SK-N-SH (cell line): ENCODE measurements at regions not wholly inside any gene's neighbourhood (a gene's known extent, or its start where the extent isn't known, plus 50 kb on each side); places are given as distances from the start of the nearest gene placed in this dataset.

Source experiments
- CTCF ChIA-PET: fragments of 300-600, 350-600 bp; formaldehyde crosslinking; extraction: SDS; loops from one replicate; lab custom pipeline; 2021; lab: Yijun Ruan, JAX
- POLR2A ChIA-PET: fragments of 350-600 bp; sonication (Branson Sonifier 250); formaldehyde crosslinking; extraction: SDS; loops from one replicate; lab custom pipeline; 2020; ENCODE audit warnings: antibody characterized with exemption, inconsistent platforms; lab: Yijun Ruan, JAX
- DNase-seq: peaks from one replicate; pipeline ENCODE4 v3.0.0; 2012
- H2AFZ ChIP-seq: fragments of 200-600 bp; sonication (generic); 2 replicates; pipeline ENCODE4 v1.8.1; 2016; ENCODE audit warnings: antibody characterized with exemption, mild to moderate bottlenecking, low read depth
- H3F3A ChIP-seq: fragments of 200-600 bp; sonication (generic); replicated peaks from 2 replicates; pipeline ENCODE3; 2016; ENCODE audit warnings: antibody characterized with exemption, mild to moderate bottlenecking; ENCODE audit not compliant: insufficient read depth
- H3K27ac ChIP-seq, 2 experiments: fragments of 200-500 bp in 1 of 2; fragments of 200-600 bp in 1 of 2; sonication (Bioruptor generic) in 1 of 2; sonication (generic), shearing (Covaris generic) in 1 of 2; 2 replicates each; pipeline versions ENCODE4 v1.5.1 to v1.6.1; 2014 to 2016; ENCODE audit warnings: low read depth in 2 of 2, inconsistent platforms in 1 of 2, low read length in 1 of 2, mild to moderate bottlenecking in 1 of 2, mixed read lengths in 1 of 2
- H3K27me3 ChIP-seq: fragments of 200-600 bp; sonication (generic), shearing (Covaris generic); 2 replicates; pipeline ENCODE4 v1.6.1; 2016; ENCODE audit warnings: mixed run types; ENCODE audit not compliant: insufficient read depth
- H3K36me3 ChIP-seq, 2 experiments: fragments of 200-500 bp in 1 of 2; fragments of 200-600 bp in 1 of 2; sonication (Bioruptor generic) in 1 of 2; sonication (generic) in 1 of 2; replicated peaks in 1 of 2; 2 replicates each; pipeline versions ENCODE3 to v1.5.1; 2014 to 2016; ENCODE audit warnings: low read length in 1 of 2, mild to moderate bottlenecking in 1 of 2; ENCODE audit not compliant: insufficient read depth in 2 of 2, control insufficient read depth in 1 of 2
- H3K4me1 ChIP-seq, 2 experiments: fragments of 200-500 bp in 1 of 2; fragments of 200-600 bp in 1 of 2; sonication (Bioruptor generic) in 1 of 2; sonication (generic), shearing (Covaris generic) in 1 of 2; 2 replicates each; pipeline versions ENCODE4 v1.5.1 to v1.6.1; 2014 to 2016; ENCODE audit warnings: low read depth in 1 of 2, low read length in 1 of 2, mixed run types in 1 of 2; ENCODE audit not compliant: insufficient read depth in 2 of 2, control insufficient read depth in 1 of 2
- H3K4me2 ChIP-seq: fragments of 200-600 bp; sonication (generic), shearing (Covaris generic); 2 replicates; pipeline ENCODE4 v1.6.1; 2017; ENCODE audit warnings: mixed run types
- H3K4me3 ChIP-seq, 2 experiments: fragments of 200-500 bp in 1 of 2; fragments of 200-600 bp in 1 of 2; sonication (Bioruptor generic) in 1 of 2; sonication (generic), shearing (Covaris generic) in 1 of 2; 2 replicates each; pipeline versions ENCODE4 v1.5.1 to v1.8.1; 2014 to 2016; ENCODE audit warnings: low read depth in 2 of 2, inconsistent platforms in 1 of 2, low read length in 1 of 2, mild to moderate bottlenecking in 1 of 2, mixed read lengths in 1 of 2, moderate library complexity in 1 of 2
- H3K79me2 ChIP-seq: fragments of 200-600 bp; sonication (generic); 2 replicates; pipeline ENCODE4 v1.8.1; 2017; ENCODE audit warnings: mild to moderate bottlenecking; ENCODE audit not compliant: insufficient read depth
- H3K9ac ChIP-seq: fragments of 200-600 bp; sonication (generic); 2 replicates; pipeline ENCODE4 v1.6.1; 2017; ENCODE audit warnings: mixed run types
- H3K9me2 ChIP-seq: fragments of 200-600 bp; sonication (generic); 2 replicates; pipeline ENCODE4 v1.6.1; 2017; ENCODE audit warnings: mixed run types
- H3K9me3 ChIP-seq: fragments of 200-600 bp; sonication (generic); 2 replicates; pipeline ENCODE4 v1.6.1; 2017; ENCODE audit warnings: mixed run types, mild to moderate bottlenecking, moderate library complexity
- H4K20me1 ChIP-seq: fragments of 200-600 bp; sonication (generic); 2 replicates; pipeline ENCODE4 v1.6.1; 2017; ENCODE audit warnings: mild to moderate bottlenecking, mixed run types; ENCODE audit not compliant: insufficient read depth
- ELF1 ChIP-seq: IDR thresholded peaks from 2 replicates; pipeline ENCODE4 v1.4.0; 2012
- FOSL2 ChIP-seq: IDR thresholded peaks from 2 replicates; pipeline ENCODE4 v1.4.0; 2012; ENCODE audit warnings: low read depth, mild to moderate bottlenecking, moderate library complexity, borderline replicate concordance
- GABPA ChIP-seq: IDR thresholded peaks from 2 replicates; pipeline ENCODE4 v1.4.0; 2012; ENCODE audit warnings: low read depth, mild to moderate bottlenecking
- MXI1 ChIP-seq: IDR thresholded peaks from 2 replicates; pipeline ENCODE4 v1.6.1; 2012; ENCODE audit warnings: mild to moderate bottlenecking, low read depth, low read length, improper control_type of control experiment
- NFIC ChIP-seq: IDR thresholded peaks from 2 replicates; pipeline ENCODE4 v1.4.0; 2012; ENCODE audit warnings: borderline replicate concordance
- PBX3 ChIP-seq: IDR thresholded peaks from 2 replicates; pipeline ENCODE4; 2012
- POLR2AphosphoS5 ChIP-seq: IDR thresholded peaks from 2 replicates; pipeline ENCODE4 v1.6.1; 2012; ENCODE audit warnings: low read depth, low read length
- SIN3A ChIP-seq: IDR thresholded peaks from 2 replicates; pipeline ENCODE4 v1.6.1; 2012; ENCODE audit warnings: low read depth, mild to moderate bottlenecking, low read length, moderate library complexity, borderline replicate concordance
- SMC3 ChIP-seq: IDR thresholded peaks from 2 replicates; pipeline ENCODE4 v1.6.1; 2012; ENCODE audit warnings: low read depth, low read length, improper control_type of control experiment
- TEAD4 ChIP-seq: IDR thresholded peaks from 2 replicates; pipeline ENCODE4 v1.4.0; 2012; ENCODE audit warnings: mild to moderate bottlenecking, borderline replicate concordance; ENCODE audit not compliant: insufficient read depth
- WGBS: methylation state at CpG from one replicate; pipeline ENCODE4 v1.1.6; 2017; ENCODE audit warnings: low lambda C conversion rate; 5-methylcytosine and 5-hydroxymethylcytosine counted together
- TF ChIP-seq, protein P1 (sequence below): IDR thresholded peaks from 2 replicates; pipeline ENCODE4 v1.4.0; 2012; ENCODE audit warnings: low read depth
- TF ChIP-seq, protein P2 (sequence below): IDR thresholded peaks from 2 replicates; pipeline ENCODE4 v1.4.0; 2012; ENCODE audit warnings: low read depth, borderline replicate concordance
- TF ChIP-seq, protein P3 (sequence below): fragments of 150-350 bp; IDR thresholded peaks from 2 replicates; pipeline ENCODE4 v1.6.1; 2017; ENCODE audit warnings: antibody characterized with exemption, low read length, low read depth, borderline replicate concordance
- TF ChIP-seq, protein P4 (sequence below): IDR thresholded peaks from 2 replicates; pipeline ENCODE4 v1.4.0; 2012; ENCODE audit warnings: low read depth, borderline replicate concordance

- TF ChIP-seq FOSL2 (no peak), NFIC (no peak), MXI1 (no peak), POLR2AphosphoS5 (no peak), SIN3A (no peak), SMC3 (no peak), GABPA (no peak), TEAD4 (no peak)
- TF ChIP-seq, protein P1, sequence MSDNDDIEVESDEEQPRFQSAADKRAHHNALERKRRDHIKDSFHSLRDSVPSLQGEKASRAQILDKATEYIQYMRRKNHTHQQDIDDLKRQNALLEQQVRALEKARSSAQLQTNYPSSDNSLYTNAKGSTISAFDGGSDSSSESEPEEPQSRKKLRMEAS: no peak
- TF ChIP-seq, protein P2, sequence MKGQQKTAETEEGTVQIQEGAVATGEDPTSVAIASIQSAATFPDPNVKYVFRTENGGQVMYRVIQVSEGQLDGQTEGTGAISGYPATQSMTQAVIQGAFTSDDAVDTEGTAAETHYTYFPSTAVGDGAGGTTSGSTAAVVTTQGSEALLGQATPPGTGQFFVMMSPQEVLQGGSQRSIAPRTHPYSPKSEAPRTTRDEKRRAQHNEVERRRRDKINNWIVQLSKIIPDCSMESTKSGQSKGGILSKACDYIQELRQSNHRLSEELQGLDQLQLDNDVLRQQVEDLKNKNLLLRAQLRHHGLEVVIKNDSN: no peak
- TF ChIP-seq, protein P3, sequence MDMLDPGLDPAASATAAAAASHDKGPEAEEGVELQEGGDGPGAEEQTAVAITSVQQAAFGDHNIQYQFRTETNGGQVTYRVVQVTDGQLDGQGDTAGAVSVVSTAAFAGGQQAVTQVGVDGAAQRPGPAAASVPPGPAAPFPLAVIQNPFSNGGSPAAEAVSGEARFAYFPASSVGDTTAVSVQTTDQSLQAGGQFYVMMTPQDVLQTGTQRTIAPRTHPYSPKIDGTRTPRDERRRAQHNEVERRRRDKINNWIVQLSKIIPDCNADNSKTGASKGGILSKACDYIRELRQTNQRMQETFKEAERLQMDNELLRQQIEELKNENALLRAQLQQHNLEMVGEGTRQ: no peak
- ChIA-PET CTCF (no interaction called here), POLR2A (no interaction called here)
- Histone ChIP-seq H3K9me2 (no peaks in the 10 kb centered on the region), H3K4me2 (no peak overlapping the region), H3K27ac (no peak overlapping the region), H3K9me3 (no peaks in the 10 kb centered on the region), H3F3A (no peaks in the 10 kb centered on the region), H3K79me2 (no peaks in the 10 kb centered on the region), H3K36me3 (no peaks in the 10 kb centered on the region), H3K4me3 (no peak overlapping the region), H3K9ac (no peak overlapping the region), H4K20me1 (no peaks in the 10 kb centered on the region), H2AFZ (no peak overlapping the region), H3K4me1 (peaks cover 6 to 10% of the 10 kb centered on the region in 2 experiments; a peak in 2 of 4 replicates), H3K27me3 (no peaks in the 10 kb centered on the region)
- WGBS: 43% methylated on average over 5 of the region's 5 CpGs
- no peak for DNase-seq
Measured at GRCh38 chr3:14592836-14593235, 52.7 kb upstream of the GRIP2 start.

DNA sequence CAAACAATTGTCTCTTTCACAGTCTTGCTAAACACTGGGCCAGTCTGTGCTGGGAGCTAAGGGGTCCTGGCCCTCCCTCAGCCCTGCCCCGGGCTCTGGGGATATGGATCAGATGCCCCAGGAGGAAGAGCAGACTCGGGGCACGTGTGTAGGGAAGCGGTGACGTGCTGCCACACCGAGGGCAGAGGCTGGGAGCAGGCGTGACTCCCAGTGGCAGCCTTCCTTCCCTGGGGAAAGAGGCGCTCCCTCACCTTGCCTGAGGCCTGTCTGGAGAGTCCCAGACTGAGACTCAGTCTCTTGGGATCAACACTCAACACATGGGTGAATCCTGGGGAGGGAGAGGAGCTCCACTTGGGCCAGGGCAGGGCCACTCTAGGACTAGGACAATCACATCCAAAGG, 54.1 kb upstream of the GRIP2 start:
- POLR2A ChIA-PET: no interaction called here
- WGBS: 11% methylated on average over 3 of the region's 8 CpGs
- H4K20me1 ChIP-seq: no peaks in the 10 kb centered on the region
- TF ChIP-seq ELF1 (no peak), SIN3A (no peak), PBX3 (no peak)
- TF ChIP-seq, protein P4, sequence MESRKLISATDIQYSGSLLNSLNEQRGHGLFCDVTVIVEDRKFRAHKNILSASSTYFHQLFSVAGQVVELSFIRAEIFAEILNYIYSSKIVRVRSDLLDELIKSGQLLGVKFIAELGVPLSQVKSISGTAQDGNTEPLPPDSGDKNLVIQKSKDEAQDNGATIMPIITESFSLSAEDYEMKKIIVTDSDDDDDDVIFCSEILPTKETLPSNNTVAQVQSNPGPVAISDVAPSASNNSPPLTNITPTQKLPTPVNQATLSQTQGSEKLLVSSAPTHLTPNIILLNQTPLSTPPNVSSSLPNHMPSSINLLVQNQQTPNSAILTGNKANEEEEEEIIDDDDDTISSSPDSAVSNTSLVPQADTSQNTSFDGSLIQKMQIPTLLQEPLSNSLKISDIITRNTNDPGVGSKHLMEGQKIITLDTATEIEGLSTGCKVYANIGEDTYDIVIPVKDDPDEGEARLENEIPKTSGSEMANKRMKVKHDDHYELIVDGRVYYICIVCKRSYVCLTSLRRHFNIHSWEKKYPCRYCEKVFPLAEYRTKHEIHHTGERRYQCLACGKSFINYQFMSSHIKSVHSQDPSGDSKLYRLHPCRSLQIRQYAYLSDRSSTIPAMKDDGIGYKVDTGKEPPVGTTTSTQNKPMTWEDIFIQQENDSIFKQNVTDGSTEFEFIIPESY: no peak
- TF ChIP-seq, all 33 proteins: peak for 0
- Histone ChIP-seq H3K79me2 (no peaks in the 10 kb centered on the region), H3K4me3 (no peak overlapping the region), H3K9me2 (no peaks in the 10 kb centered on the region), H3K4me1 (peaks cover 0 to 5% of the 10 kb centered on the region in 2 experiments; a peak in 1 of 4 replicates), H3K27ac (no peak overlapping the region), H3F3A (no peaks in the 10 kb centered on the region), H2AFZ (no peak overlapping the region), H3K9me3 (no peaks in the 10 kb centered on the region), H3K4me2 (no peak overlapping the region), H3K36me3 (no peaks in the 10 kb centered on the region), H3K9ac (no peak overlapping the region), H3K27me3 (no peaks in the 10 kb centered on the region)
- DNase-seq: no peak
- CTCF ChIA-PET: interaction anchor here (1.0 kb wide), 1 partner anchor 327 kb away, joined by 3 read pairs; no protein-coding TSS in a partner anchor
